Liver (tissue), 8 donors: ENCODE measurements at regions not wholly inside any gene's neighbourhood (a gene's known extent, or its start where the extent isn't known, plus 50 kb on each side); places are given as distances from the start of the nearest gene placed in this dataset.
"Not testable (repeated sequence)": the region's sequence is repeated elsewhere in the genome, so short reads cannot be mapped to it uniquely, and the experiment has no call there.

Experiments
- DNase-seq: peaks from one replicate; pipeline ENCODE4 v3.0.0-alpha.2; 2017; ENCODE audit warnings: low spot score
- H3K27ac ChIP-seq, 2 donors: one replicate each; pipeline ENCODE4 v1.7.0; 2013; ENCODE audit warnings: inconsistent platforms in 2 of 2, low read length in 2 of 2, control low read depth in 1 of 2, low read depth in 1 of 2, mild to moderate bottlenecking in 1 of 2
- H3K27me3 ChIP-seq, 4 donors: one replicate each; pipeline versions ENCODE4 v1.6.1 to v1.7.0; 2013; ENCODE audit warnings: low read length in 3 of 4, inconsistent platforms in 1 of 4, mild to moderate bottlenecking in 1 of 4, moderate library complexity in 1 of 4; ENCODE audit not compliant: control insufficient read depth in 4 of 4, insufficient read depth in 4 of 4
- H3K36me3 ChIP-seq, 4 donors: one replicate each; pipeline versions ENCODE4 v1.6.1 to v1.7.0; 2013; ENCODE audit warnings: low read length in 3 of 4, mild to moderate bottlenecking in 3 of 4, low read depth in 1 of 4, moderate library complexity in 1 of 4; ENCODE audit not compliant: control insufficient read depth in 4 of 4, insufficient read depth in 3 of 4
- H3K4me1 ChIP-seq, 4 donors: one replicate each; pipeline versions ENCODE4 v1.6.1 to v1.7.0; 2013; ENCODE audit warnings: low read length in 3 of 4, mild to moderate bottlenecking in 3 of 4, moderate library complexity in 1 of 4; ENCODE audit not compliant: control insufficient read depth in 4 of 4, insufficient read depth in 4 of 4
- H3K4me3 ChIP-seq, 3 donors: one replicate each; pipeline versions ENCODE4 v1.6.1 to v1.7.0; 2013; ENCODE audit warnings: low read length in 3 of 3, control low read depth in 1 of 3, low read depth in 1 of 3, mild to moderate bottlenecking in 1 of 3
- H3K9ac ChIP-seq, 2 donors: one replicate each; pipeline ENCODE4 v1.7.0; 2013; ENCODE audit warnings: low read length in 2 of 2, mild to moderate bottlenecking in 2 of 2, moderate library complexity in 2 of 2, control low read depth in 1 of 2, low read depth in 1 of 2
- H3K9me3 ChIP-seq, 4 donors: one replicate each; pipeline versions ENCODE4 v1.6.1 to v1.7.0; 2013; ENCODE audit warnings: low read length in 3 of 4; ENCODE audit not compliant: control insufficient read depth in 4 of 4
- CTCF ChIP-seq: fragments of 150-350 bp; IDR thresholded peaks from 2 replicates; pipeline ENCODE4 v1.5.1; 2017; ENCODE audit warnings: improper control_type of control experiment, low read depth, low read length; ENCODE audit not compliant: missing input control
- EGR1 ChIP-seq, 2 donors: IDR thresholded peaks; 2 replicates each; pipeline ENCODE4 v1.6.1; 2016 to 2018; ENCODE audit warnings: antibody characterized with exemption in 2 of 2, low read depth in 2 of 2
- FOXA1 ChIP-seq: IDR thresholded peaks from 2 replicates; pipeline ENCODE4 v1.6.1; 2016; ENCODE audit warnings: antibody characterized with exemption
- GABPA ChIP-seq, 2 donors: IDR thresholded peaks in 1 of 2; conservative IDR thresholded peaks in 1 of 2; 2 replicates each; pipeline ENCODE4 v1.6.1; 2016; ENCODE audit warnings: antibody characterized with exemption in 2 of 2, mild to moderate bottlenecking in 1 of 2, moderate library complexity in 1 of 2
- HNF4A ChIP-seq, 2 donors: conservative IDR thresholded peaks; 2 replicates each; pipeline ENCODE4 v1.6.1; 2016; ENCODE audit warnings: antibody characterized with exemption in 2 of 2, mild to moderate bottlenecking in 2 of 2
- JUND ChIP-seq, 2 donors: IDR thresholded peaks; 2 replicates each; pipeline ENCODE4 v1.6.1; 2016; ENCODE audit warnings: antibody characterized with exemption in 2 of 2
- RXRA ChIP-seq, 2 donors: IDR thresholded peaks; 2 replicates each; pipeline ENCODE4 v1.6.1; 2017 to 2018; ENCODE audit warnings: antibody characterized with exemption in 2 of 2, mild to moderate bottlenecking in 1 of 2
- SP1 ChIP-seq: IDR thresholded peaks from 2 replicates; pipeline ENCODE4 v1.6.1; 2018; ENCODE audit warnings: antibody characterized with exemption, mild to moderate bottlenecking
- TAF1 ChIP-seq: conservative IDR thresholded peaks from 2 replicates; pipeline ENCODE4 v1.6.1; 2016; ENCODE audit warnings: antibody characterized with exemption, mild to moderate bottlenecking
- YY1 ChIP-seq: IDR thresholded peaks from 2 replicates; pipeline ENCODE4 v1.6.1; 2016; ENCODE audit warnings: antibody characterized with exemption, mild to moderate bottlenecking
- ZBTB33 ChIP-seq: IDR thresholded peaks from 2 replicates; pipeline ENCODE4 v1.6.1; 2016; ENCODE audit warnings: antibody characterized with exemption
- WGBS: extraction: QIAGEN DNeasy Blood & Tissue Kit; methylation state at CpG from one replicate; pipeline ENCODE4 v1.1.7; 2013; 5-methylcytosine and 5-hydroxymethylcytosine counted together
- TF ChIP-seq, protein P1 (sequence below): IDR thresholded peaks from 2 replicates; pipeline ENCODE4 v1.6.1; 2016; ENCODE audit warnings: antibody characterized with exemption
- TF ChIP-seq, protein P2 (sequence below): IDR thresholded peaks from 2 replicates; pipeline ENCODE4 v1.6.1; 2016; ENCODE audit warnings: antibody characterized with exemption
- donor health status: healthy.
- donor health status: healthy.
- donor health status: healthy.
- donor health status: healthy.
- donor health status: healthy.

GRCh38 chr18:71362140-71362539, 1073.3 kb downstream of the SOCS6 start:
- no peak for DNase-seq
- Histone ChIP-seq H3K9me3 (peaks cover 0 to 7% (median under 1%) of the 10 kb centered on the region in 4 donors), H3K4me3 (no peak overlapping the region), H3K27ac (no peak overlapping the region), H3K27me3 (no peaks in the 10 kb centered on the region), H3K36me3 (no peaks in the 10 kb centered on the region), H3K4me1 (no peaks in the 10 kb centered on the region), H3K9ac (no peak overlapping the region)
- WGBS: 81% methylated on average over 4 of the region's 4 CpGs
- TF ChIP-seq JUND (IDR thresholded peaks at IDR 0.05) (no peak), FOXA1 (no peak), YY1 (no peak), HNF4A (conservative IDR thresholded peaks at IDR 0.05) (no peak), CTCF (no peak), RXRA (IDR thresholded peaks at IDR 0.05) (no peak), GABPA (IDR thresholded peaks at IDR 0.05 in 1 of 2, conservative IDR thresholded peaks at IDR 0.05 in 1 of 2) (no peak)
- TF ChIP-seq, protein P1, sequence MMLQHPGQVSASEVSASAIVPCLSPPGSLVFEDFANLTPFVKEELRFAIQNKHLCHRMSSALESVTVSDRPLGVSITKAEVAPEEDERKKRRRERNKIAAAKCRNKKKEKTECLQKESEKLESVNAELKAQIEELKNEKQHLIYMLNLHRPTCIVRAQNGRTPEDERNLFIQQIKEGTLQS: no peak

DNA sequence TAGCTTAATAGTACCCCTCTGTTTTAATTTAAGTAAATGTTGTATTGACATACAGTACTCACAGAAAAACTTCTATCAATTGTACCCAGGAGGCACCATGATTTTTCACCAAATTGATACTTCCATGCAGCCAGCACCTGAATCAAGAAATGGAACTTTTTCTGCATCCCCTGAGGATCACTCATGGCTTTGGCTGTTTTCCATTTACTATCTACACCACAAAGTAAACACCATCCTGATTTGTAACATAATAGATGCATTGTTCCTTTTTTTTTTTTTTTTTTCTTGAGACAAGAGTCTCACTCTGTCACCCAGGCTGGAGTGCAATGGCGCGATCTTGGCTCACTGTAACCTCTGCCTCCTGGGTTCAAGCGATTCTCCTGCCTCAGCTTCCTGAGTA, 1066.8 kb downstream of the SOCS6 start:
- not testable (repeated sequence) for H3K27me3 ChIP-seq, H3K9me3 ChIP-seq, H3K4me1 ChIP-seq, H3K9ac ChIP-seq, H3K36me3 ChIP-seq, H3K27ac ChIP-seq, DNase-seq, H3K4me3 ChIP-seq
- 76% methylated on average over 3 of the region's 3 CpGs for WGBS

DNA sequence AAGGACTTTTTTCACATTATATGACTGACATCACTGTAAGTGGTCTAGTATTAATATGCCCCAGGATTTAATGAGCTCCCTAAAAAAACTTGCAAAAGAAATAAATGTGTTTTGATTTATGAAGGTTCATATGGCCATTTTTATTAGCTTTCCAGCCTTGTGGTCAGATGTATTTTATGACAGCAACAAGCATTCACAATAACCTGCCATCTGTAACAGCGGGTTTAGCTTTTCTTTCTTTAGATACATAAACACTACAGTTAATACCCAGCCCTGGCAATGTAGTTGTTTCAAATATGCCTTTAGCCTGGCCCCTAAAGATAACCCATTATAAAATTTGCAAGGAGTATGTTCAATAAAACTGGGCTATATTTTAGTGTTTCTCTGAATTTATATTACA, 1063.8 kb downstream of the SOCS6 start:
- 73% methylated on average over 1 of the region's 1 CpG for WGBS
- no peaks in the 10 kb centered on the region for H3K4me1 ChIP-seq
- no peak overlapping the region for H3K4me3 ChIP-seq
- no peaks in the 10 kb centered on the region for H3K36me3 ChIP-seq
- H3K27me3 ChIP-seq: no peaks in the 10 kb centered on the region
- no peak overlapping the region for H3K9ac ChIP-seq
- no peak overlapping the region for H3K27ac ChIP-seq
- no peaks in the 10 kb centered on the region for H3K9me3 ChIP-seq
- TF ChIP-seq TAF1: no peak
- TF ChIP-seq SP1: no peak
- TF ChIP-seq JUND (IDR thresholded peaks at IDR 0.05): no peak
- no peak for TF ChIP-seq GABPA (IDR thresholded peaks at IDR 0.05 in 1 of 2, conservative IDR thresholded peaks at IDR 0.05 in 1 of 2)
- TF ChIP-seq YY1: no peak
- TF ChIP-seq EGR1 (IDR thresholded peaks at IDR 0.05; ENCODE audit: low read depth in 2 of 2): no peak
- no peak for TF ChIP-seq ZBTB33
- TF ChIP-seq, protein P2, sequence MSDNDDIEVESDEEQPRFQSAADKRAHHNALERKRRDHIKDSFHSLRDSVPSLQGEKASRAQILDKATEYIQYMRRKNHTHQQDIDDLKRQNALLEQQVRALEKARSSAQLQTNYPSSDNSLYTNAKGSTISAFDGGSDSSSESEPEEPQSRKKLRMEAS: no peak
- no peak for DNase-seq
